HCT116 (cell line): ENCODE measurements at regions not wholly inside any gene's neighbourhood (a gene's known extent, or its start where the extent isn't known, plus 50 kb on each side); places are given as distances from the start of the nearest gene placed in this dataset.

Experiments used
- EZH2 ChIP-seq: fragments of 200-600 bp; sonication (generic); IDR thresholded peaks from 2 replicates; pipeline ENCODE4 v1.6.1; 2017; ENCODE audit warnings: antibody characterized with exemption, mixed run types
- JUND ChIP-seq: IDR thresholded peaks from 2 replicates; pipeline ENCODE4 v1.6.1; 2012
- POLR2A ChIP-seq: IDR thresholded peaks from 2 replicates; pipeline ENCODE4 v1.7.0; 2011; ENCODE audit warnings: borderline replicate concordance; ENCODE audit not compliant: insufficient read depth, insufficient read length; ENCODE audit errors: extremely low read depth
- SIN3A ChIP-seq: IDR thresholded peaks from 2 replicates; pipeline ENCODE4 v1.6.1; 2012; ENCODE audit warnings: low read depth
- YY1 ChIP-seq: IDR thresholded peaks from 2 replicates; pipeline ENCODE4 v1.6.1; 2011; ENCODE audit warnings: low read length, low read depth, moderate library complexity, mild to moderate bottlenecking; ENCODE audit not compliant: insufficient replicate concordance; ENCODE audit errors: extremely low read depth
- TF ChIP-seq, protein P1 (sequence below), 3 experiments: fragments of 200-600 bp in 1 of 3; sonication (generic) in 1 of 3; IDR thresholded peaks in 2 of 3; conservative IDR thresholded peaks in 1 of 3; 2 replicates each; pipeline ENCODE4 v1.5.1; 2012 to 2017; ENCODE audit warnings: low read depth in 2 of 3, low read length in 2 of 3, antibody characterized with exemption in 1 of 3, borderline replicate concordance in 1 of 3, control low read depth in 1 of 3, mild to moderate bottlenecking in 1 of 3, mixed read lengths in 1 of 3, mixed run types in 1 of 3, moderate library complexity in 1 of 3; ENCODE audit not compliant: insufficient read depth in 1 of 3
- TF ChIP-seq, protein P2 (sequence below): IDR thresholded peaks from 2 replicates; pipeline ENCODE4 v1.6.1; 2012; ENCODE audit warnings: low read depth

GRCh38 chr11:116312570-116313391 lies 460.0 kb downstream of the BUD13 start:
- TF ChIP-seq, protein P1, sequence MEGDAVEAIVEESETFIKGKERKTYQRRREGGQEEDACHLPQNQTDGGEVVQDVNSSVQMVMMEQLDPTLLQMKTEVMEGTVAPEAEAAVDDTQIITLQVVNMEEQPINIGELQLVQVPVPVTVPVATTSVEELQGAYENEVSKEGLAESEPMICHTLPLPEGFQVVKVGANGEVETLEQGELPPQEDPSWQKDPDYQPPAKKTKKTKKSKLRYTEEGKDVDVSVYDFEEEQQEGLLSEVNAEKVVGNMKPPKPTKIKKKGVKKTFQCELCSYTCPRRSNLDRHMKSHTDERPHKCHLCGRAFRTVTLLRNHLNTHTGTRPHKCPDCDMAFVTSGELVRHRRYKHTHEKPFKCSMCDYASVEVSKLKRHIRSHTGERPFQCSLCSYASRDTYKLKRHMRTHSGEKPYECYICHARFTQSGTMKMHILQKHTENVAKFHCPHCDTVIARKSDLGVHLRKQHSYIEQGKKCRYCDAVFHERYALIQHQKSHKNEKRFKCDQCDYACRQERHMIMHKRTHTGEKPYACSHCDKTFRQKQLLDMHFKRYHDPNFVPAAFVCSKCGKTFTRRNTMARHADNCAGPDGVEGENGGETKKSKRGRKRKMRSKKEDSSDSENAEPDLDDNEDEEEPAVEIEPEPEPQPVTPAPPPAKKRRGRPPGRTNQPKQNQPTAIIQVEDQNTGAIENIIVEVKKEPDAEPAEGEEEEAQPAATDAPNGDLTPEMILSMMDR (IDR thresholded peaks at IDR 0.05 in 2 of 3, conservative IDR thresholded peaks at IDR 0.05 in 1 of 3; ENCODE audit: borderline replicate concordance in 1 of 3, insufficient read depth in 1 of 3, low read depth in 2 of 3, low read length in 2 of 3), result no peak
- no peak for TF ChIP-seq POLR2A
- TF ChIP-seq, protein P2, sequence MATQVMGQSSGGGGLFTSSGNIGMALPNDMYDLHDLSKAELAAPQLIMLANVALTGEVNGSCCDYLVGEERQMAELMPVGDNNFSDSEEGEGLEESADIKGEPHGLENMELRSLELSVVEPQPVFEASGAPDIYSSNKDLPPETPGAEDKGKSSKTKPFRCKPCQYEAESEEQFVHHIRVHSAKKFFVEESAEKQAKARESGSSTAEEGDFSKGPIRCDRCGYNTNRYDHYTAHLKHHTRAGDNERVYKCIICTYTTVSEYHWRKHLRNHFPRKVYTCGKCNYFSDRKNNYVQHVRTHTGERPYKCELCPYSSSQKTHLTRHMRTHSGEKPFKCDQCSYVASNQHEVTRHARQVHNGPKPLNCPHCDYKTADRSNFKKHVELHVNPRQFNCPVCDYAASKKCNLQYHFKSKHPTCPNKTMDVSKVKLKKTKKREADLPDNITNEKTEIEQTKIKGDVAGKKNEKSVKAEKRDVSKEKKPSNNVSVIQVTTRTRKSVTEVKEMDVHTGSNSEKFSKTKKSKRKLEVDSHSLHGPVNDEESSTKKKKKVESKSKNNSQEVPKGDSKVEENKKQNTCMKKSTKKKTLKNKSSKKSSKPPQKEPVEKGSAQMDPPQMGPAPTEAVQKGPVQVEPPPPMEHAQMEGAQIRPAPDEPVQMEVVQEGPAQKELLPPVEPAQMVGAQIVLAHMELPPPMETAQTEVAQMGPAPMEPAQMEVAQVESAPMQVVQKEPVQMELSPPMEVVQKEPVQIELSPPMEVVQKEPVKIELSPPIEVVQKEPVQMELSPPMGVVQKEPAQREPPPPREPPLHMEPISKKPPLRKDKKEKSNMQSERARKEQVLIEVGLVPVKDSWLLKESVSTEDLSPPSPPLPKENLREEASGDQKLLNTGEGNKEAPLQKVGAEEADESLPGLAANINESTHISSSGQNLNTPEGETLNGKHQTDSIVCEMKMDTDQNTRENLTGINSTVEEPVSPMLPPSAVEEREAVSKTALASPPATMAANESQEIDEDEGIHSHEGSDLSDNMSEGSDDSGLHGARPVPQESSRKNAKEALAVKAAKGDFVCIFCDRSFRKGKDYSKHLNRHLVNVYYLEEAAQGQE, result no peak
- TF ChIP-seq JUND, result no peak
- no peak for TF ChIP-seq YY1
- TF ChIP-seq SIN3A, result no peak
- TF ChIP-seq EZH2, result no peak
